Adrenal gland (tissue), 5 donors: ENCODE measurements at regions not wholly inside any gene's neighbourhood (a gene's known extent, or its start where the extent isn't known, plus 50 kb on each side); places are given as distances from the start of the nearest gene placed in this dataset.
"Not testable (repeated sequence)": the region's sequence is repeated elsewhere in the genome, so short reads cannot be mapped to it uniquely, and the experiment has no call there.

Experiments used
- POLR2A ChIP-seq, 2 donors: fragments of 450-650 bp; IDR thresholded peaks; one replicate each; pipeline ENCODE4 v1.6.1; 2017; ENCODE audit warnings: antibody characterized with exemption in 2 of 2, mild to moderate bottlenecking in 2 of 2, moderate library complexity in 1 of 2
- TF ChIP-seq, protein P1 (sequence below), 6 experiments: fragments of 450-650 bp in 4 of 6; fragments of 200-600 bp in 2 of 6; sonication (generic) in 1 of 6; IDR thresholded peaks; 1 replicate in 5 of 6; 2 replicates in 1 of 6; pipeline versions ENCODE4 v1.5.1 to v1.8.0; 2016 to 2021; ENCODE audit warnings: antibody characterized with exemption in 6 of 6, mild to moderate bottlenecking in 2 of 6, moderate library complexity in 1 of 6
- donor health status: DM: no; HTN: no; CAD: no.

DNA sequence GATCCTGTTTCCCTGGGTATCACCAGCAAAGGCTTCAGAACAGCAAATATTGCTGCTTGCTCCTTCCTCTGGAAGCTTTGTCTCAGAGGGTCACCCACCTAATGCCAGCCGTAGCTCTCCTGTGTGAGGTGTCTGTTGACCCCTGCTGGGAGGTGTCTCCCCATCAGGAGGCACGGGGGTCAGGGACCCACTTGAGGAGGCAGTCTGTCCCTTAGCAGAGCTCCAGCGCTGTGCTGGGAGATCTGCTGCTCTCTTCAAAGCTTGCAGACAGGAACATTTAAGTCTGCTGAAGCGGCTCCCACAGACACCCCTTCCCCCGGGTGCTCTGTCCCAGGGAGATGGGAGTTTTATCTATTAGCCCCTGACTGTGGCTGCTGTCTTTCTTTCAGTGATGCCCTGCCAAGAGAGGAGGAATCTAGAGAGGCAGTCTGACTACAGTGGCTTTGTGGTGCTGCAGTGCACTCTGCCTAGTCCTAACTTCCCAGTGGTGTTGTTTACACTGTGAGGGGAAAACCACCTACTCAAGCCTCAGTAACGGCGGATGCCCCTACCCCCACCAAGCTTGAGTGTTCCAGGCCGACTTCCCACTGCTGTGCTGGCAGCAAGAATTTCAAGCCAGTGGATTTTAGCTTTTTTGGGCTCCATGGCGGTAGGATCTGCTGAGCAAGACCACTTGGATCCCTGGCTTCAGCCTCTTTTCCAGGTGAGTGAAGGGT, 593.1 kb upstream of the CADM2 start:
- TF ChIP-seq POLR2A (IDR thresholded peaks at IDR 0.05) = not testable (repeated sequence)
- TF ChIP-seq, protein P1, sequence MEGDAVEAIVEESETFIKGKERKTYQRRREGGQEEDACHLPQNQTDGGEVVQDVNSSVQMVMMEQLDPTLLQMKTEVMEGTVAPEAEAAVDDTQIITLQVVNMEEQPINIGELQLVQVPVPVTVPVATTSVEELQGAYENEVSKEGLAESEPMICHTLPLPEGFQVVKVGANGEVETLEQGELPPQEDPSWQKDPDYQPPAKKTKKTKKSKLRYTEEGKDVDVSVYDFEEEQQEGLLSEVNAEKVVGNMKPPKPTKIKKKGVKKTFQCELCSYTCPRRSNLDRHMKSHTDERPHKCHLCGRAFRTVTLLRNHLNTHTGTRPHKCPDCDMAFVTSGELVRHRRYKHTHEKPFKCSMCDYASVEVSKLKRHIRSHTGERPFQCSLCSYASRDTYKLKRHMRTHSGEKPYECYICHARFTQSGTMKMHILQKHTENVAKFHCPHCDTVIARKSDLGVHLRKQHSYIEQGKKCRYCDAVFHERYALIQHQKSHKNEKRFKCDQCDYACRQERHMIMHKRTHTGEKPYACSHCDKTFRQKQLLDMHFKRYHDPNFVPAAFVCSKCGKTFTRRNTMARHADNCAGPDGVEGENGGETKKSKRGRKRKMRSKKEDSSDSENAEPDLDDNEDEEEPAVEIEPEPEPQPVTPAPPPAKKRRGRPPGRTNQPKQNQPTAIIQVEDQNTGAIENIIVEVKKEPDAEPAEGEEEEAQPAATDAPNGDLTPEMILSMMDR (IDR thresholded peaks at IDR 0.05) = not testable (repeated sequence)
